HG02870 (cell line): ENCODE measurements at regions not wholly inside any gene's neighbourhood (a gene's known extent, or its start where the extent isn't known, plus 50 kb on each side); places are given as distances from the start of the nearest gene placed in this dataset.
"Not testable (repeated sequence)": the region's sequence is repeated elsewhere in the genome, so short reads cannot be mapped to it uniquely, and the experiment has no call there.

ENCODE experiments used
- ATAC-seq: cut with Tn5 transposase; IDR thresholded peaks from one replicate; pipeline ENCODE4 v1.9.1; 2021; ENCODE audit warnings: mild to moderate bottlenecking, moderate library complexity; ENCODE audit not compliant: unreplicated experiment

DNA sequence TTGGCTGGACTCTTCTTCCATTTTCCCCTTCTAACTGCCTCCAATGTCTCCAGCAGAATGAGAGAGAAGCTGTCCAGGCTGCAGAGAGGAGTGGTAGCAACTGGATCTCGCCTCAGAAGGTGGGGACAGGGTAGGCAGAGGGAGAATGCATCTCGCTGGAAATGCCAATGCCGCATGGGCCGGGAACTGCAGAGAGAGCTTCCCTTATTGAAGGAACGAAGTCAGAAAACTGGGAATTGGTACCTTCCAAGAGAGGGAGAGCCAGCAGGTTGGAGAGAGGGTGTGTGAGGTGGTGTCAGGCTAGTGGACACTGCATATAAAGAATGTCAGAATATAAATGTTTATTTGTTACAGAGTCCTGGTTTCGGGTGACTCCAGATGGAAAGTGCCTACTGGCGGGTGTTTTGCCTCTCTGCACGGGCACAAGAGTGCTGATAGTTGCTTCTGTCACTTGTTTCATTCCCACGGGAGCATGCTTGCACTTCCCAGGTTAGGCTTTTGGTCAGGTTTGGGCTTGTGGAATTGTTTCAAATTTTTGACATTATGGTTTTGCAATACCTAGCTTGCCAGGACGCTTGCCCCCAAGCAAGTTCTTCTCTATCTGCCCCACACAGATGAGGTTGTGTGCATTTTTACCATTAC lies 156.8 kb upstream of the STS start:
- no peak for ATAC-seq

DNA sequence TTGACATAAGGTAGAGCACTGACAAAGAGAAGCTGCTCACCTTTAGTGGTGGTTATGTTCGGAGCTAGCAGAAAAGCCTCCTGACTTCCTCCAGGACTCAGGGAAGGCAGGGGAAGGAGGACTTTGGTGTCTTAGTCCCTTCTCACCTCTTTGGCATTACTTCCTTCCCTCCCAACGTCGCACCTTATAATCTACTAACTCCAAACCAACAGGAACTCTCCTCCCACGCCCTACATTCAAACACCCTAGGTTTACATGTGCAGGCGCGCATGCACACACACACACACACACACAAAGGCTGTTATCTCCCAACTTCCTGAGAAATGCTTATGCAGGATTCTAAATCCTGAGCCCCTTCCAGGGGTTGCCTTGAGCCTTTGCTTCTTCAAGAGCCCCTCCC lies 157.7 kb upstream of the STS start:
- ATAC-seq, result no peak

DNA sequence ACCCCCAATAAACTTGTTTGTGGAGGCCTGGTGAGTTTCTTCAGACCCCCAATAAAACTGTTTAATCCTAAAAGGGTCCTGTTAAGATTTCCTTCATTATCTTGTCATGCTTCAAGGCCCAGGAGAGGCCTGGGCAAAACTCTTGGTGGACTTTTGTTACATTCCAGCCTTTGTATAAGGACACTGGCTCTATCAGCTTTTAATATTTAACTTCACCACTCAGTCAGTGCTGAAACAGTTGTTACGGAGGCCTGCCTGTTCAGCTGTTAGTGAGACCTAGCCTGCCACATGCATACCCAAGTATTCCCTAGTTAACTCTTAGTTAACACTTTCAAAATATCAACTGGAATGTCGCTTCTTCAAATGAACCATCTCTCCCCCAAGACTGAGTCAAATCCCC lies 158.8 kb upstream of the STS start:
- not testable (repeated sequence) for ATAC-seq

DNA sequence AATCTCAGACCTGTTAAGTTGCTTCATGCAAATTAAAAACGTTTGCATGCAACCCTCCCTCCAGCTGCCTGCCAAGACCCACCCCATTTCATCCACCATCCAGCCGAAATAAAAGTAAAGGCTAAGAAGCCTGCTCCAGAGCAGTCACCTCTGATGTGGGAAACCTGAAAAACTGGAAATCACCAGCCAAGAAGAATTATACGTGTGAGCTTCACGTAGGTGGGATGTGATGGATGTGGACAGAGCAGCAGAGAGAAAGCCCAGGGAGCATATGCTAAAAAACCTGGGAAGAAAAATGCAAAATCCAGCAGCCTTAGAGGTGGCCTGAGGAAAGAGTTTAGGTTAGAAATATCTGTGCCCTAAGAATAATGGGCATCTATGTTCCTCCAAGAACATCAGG lies 160.6 kb upstream of the STS start:
- no peak for ATAC-seq

DNA sequence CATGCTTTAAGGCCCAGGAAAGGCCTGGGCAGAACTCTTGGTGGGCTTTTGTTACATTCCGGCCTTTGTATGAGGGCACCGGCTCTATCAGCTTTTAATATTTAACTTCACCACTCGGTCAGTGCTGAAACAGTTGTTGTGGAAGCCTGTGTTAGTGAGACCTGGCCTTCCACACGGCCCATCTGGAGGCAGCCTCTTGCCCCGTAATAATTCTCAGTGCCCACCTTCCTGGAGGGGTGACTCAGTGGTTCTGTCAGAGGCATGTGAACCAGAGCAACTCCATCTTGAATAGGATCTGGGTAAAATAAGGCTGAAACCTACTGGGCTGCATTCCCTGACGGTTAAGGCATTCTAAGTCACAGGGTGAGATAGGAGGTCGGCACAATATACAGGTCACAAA lies 162.0 kb upstream of the STS start:
- ATAC-seq, result no peak

DNA sequence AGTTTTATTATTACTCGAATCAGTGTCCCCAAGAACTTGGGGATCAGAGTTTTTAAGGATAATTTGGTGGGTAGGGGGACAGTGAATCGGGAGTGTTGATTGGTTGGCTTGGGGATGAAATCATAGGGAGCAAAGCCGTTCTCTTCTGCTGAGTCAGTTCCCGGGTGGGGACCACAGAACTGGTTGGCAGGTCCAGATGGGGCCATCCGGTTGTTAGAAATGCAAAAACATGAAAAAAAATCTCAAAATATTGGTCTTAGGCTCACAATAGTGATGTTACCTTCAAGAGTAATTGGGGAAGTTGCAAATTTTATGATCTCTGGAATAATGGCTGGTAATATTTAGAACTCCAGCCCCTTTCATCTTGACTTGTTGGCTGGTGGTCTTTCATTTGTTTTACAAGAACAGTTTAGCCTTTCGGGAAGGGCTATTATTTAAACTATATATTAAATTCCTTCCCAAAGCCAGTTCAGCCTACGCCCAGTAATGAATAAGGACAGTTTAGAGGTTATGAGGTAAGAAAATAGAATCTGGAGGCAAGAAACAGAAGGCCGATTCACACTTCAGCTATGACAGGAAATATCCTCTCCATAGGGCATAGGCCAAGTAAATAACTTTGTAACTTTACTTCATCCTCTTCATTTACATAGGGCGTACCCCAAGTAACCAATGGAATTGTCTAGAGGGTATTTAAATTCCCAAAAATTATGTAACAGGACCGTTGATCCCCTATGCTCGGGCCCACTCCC lies 164.1 kb upstream of the STS start:
- ATAC-seq, result no peak

DNA sequence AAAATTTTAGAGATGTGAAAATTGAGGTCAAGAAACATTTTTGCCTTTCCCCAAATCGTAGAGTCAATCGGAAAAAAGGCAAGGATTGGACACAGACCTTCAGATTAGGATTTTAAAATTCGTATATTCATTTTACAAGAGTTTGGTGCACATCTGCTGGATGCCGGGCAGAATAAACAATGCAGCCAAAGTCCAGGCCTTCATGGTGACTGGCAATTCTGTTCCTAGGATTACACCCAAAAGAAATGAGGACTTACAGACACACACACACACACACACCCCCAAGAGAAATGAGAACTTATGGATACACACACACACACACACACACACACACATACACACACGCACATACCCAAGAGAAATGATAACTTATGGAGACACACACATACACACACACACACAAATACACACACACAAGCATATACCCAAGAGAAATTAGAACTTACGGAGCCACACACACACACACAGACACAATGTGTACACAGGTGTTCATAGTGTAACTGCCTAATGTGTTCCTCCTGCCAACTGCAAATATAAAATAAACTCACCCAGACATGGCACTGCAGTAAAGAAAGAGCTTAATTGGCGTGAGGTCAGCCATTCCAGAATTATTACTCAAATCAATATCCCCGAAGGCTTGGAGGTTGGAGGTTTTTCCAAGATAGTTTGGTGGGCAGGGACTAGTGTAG lies 165.7 kb upstream of the STS start:
- no peak for ATAC-seq

DNA sequence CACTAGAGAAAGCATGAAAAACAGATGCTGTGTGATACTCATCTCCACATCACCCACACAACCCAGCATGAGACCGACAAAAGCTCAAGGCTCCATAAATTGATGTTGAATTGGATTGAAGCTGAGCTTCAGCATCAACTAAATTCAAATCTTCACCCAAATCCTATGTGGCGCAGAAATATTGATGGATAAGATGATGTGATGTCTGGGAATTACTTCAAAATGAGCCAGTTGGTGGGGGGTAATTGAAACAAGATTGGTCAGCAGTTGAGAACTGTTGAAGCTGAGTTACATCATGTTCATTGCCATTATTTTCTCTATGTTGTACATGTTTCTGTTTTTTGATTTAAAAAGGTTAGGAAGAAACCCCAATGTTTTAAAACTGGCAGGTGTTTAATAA lies 166.5 kb upstream of the STS start:
- ATAC-seq, result no peak

DNA sequence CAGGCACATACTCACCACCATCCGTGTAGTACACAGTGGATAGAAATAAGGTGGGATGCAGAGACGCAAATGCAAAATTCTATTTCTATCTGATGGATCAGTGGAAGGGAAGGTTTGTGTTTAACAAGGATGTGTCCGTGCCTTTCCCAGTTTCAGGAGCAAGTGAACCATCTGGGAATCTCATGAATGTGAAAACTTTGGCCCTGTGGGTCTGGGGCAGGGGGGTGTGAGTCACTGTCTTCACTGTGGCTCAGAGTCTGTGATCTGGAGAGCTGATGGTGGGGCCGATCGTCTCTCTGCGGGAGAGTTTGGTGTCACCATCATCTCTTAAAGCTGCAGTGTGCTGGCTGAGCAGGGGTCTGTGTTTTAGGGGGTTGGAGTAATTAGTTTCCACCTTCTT lies 179.3 kb upstream of the STS start:
- ATAC-seq, result no peak

DNA sequence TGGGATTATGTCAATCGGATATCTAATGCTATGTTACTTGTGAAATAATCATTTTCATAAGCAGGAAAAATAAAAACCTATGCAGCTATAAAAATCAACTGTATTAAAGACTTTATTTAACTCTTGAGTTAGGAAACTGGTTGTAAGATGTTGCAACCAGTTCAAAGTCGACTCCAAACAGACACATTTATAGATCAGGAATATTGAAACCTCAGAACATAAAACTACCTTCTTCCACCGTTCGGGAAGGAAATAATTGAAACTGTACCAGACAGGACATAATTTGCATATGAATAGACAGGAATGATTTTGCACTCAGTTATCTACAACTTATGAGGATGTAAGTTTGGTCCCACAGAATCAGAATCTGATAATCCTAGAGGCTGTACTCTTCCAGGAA lies 181.8 kb upstream of the STS start:
- no peak for ATAC-seq

DNA sequence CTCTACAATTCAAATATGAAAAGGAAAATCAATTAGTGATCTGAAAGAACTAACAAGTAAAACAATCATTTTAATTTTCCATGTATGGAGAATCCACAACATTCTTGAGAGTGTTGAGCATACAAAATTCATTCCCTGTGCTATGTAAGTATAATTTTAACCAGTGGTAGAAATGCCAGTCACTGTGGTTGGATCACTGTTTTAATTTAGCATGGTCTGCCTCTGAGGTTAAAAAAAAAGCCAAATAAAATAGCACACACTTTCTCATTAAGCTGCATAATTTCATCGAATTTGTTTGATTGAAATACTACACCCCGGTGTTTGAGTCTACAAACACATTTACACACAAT lies 185.5 kb upstream of the STS start:
- ATAC-seq, result no peak

DNA sequence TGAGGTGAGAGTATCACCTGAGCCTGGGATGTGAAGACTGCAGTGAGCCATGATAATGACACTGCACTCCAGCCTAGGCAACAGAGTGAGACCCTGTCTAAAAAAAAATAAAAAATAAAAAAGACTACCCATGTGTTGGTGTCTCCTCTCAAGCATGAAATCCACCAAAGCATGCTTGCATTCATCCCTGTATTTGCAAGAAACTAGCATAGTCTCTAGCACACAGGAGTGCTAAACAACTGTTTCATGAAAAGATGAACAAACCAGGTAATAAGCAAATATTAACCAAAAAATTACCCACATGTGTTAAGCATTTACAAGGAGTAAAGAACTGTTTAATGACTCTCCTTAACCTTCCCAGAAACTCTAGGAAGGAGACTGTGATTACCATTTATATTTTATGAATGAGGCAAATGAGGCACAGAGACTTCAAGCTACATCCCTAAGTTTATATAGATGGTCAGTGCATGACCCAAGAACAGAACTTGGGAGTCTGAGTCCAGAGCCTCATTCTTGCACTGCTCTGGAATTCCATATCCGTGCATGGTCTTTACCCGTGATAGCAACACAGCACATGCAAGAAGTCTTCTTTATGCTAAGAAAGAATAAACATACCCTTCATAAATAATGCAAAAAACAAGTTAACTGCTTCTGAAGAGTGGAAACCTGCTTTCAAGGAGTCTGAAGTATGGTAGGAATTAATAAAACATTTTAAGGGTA lies 186.1 kb upstream of the STS start:
- ATAC-seq, result no peak

DNA sequence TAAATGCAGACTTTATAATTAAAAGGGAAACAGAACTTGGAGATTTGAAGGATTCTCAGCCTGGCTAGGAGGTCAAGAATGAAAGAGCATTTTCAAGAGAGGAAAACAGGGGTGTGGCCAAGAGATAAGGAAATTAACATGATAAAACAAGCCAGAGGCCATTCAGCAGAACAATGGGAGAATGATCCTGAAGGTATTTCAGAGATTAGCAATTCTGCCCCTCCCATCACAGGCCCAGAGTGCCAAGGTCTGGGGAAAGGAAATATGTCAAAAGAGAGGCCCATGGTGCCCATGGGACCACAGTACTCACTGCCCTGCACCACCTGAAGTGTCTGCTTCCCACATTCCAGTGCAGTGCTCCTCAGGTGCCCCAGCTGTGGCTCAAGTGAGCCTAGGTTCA lies 188.5 kb upstream of the STS start:
- ATAC-seq, result no peak

DNA sequence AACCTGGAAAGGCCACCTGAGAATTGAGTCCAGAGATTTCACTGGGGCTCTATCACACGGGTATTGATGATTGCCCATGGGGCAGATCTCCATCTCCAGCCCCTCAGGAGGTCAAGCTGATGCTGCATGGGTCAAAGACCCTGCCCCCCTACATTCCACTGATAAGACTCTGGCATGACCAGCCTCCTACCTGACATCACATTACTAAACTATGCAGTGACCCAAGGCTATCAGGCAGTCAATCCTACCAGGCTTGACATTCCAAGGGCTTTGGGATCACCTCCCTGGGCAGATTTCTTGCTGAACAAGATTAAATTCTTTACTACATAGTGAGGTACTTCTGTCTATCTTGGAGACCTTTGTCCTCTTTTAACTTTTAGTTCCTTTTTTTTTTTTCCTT lies 192.7 kb upstream of the STS start:
- no peak for ATAC-seq

DNA sequence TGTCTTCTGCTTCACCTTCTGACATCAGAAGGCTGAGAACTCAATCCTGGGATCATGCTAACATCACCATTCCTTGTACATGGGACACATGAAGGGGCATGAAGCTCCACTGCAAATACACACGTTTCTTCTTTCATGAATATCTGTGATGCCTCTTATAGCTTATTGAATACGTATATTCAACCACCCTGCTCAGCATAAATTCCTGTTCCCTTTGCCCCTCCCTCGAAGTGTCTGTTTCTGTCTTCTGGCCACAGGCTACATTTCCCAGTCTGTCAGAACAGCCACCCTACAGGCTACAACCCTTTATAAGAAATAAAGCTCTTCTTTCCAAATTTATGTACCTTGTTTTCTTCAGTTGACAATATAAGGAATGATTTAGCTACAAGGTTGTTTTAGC lies 201.3 kb upstream of the STS start:
- ATAC-seq, result no peak

DNA sequence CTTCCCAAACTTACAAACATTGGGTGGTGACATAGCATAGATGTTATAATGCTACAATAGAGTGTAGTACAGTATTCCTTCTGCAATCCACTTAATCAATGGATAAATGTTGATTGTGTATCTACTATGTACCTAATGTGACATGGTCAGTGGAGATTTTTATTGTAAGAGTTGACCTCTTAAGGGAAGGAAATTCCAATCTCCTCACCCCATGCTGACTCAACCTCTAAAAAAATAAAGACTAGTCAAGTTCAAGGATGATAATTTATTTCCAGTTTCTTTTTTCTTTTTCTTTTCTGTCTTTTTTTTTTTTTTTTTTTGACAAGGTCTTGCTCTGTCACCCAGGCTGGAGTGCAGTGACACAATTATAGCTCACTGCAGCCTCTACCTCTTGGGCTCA lies 206.5 kb upstream of the STS start:
- no peak for ATAC-seq

DNA sequence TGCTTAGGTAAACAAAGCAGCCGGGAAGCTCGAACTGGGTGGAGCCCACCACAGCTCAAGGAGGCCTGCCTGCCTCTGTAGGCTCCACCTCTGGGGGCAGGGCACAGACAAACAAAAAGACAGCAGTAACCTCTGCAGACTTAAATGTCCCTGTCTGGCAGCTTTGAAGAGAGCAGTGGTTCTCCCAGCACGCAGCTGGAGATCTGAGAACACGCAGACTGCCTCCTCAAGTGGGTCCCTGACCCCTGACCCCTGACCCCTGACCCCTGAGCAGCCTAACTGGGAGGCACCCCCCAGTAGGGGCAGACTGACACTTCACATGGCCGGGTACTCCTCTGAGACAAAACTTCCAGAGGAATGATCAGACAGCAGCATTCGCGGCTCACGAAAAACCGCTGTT lies 214.6 kb upstream of the STS start:
- not testable (repeated sequence) for ATAC-seq

DNA sequence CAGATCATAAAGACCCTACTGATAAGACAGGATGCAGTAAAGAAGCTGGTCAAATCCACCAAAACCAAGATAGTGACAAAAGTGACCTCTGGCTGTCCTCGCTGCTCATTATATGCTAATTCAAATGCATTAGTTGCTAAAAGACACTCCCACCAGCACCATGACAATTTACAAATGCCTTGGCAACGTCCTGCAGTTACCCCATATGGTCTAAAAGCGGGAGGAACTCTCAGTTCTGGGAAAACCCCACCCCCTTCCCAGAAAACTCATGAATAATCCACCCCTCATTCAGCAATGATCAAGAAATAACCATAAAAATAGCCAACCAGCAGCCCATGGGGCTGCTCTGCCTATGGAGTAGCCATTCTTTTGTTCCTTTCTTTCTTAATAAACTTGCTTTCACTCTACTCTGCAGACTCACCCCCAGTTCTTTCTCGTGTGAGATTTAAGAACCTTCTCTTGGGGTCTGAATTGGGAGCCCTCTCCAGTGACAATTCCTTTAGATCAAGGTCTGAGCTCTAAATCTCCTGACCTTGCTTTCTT lies 217.1 kb upstream of the STS start:
- no peak for ATAC-seq

DNA sequence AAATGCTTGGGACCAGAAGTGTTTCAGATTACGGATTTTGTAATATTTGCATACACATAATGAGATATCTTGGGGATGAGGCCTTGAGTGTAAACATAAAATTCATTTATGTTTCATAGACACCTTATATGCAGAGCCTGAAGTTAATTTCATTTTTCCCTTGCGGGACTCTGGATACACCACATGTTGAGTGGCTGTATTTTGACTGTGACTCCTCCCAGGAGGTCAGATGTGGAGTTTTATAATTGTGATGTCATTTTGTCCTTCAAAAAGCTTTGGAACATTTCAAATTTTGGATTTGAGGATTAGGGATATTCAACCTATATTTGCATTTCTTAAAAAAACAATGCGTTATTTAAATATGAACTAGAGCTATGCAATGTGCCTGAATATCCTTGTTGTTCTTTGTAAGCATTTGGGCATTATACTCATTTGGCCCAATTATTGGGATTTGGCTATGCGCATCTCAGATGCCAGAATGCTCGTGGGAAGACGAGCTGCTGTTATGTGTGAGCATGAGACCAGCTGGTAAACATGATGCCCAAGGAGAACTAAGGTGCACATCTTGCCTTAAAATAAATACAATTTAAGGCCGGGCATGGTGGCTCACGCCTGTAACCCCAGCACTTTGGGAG lies 223.0 kb upstream of the STS start:
- no peak for ATAC-seq

DNA sequence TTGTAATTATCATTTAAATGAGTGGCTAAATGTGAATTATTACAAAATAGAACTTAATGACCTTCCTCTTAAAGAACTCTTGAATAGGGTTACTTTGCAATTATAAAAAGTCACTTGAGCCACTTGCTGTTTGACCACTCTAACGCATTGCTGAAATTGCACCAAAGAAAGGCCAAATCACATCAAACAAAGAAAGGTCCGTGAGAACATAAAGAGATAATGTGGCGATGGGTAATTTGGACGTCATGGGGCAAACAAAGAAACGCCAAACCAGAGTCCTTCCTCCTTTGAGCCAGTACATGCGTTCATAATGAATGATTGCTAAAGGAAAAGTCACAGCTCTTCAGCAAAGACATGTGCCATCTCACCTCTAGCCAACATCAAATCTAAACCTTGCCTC lies 229.8 kb upstream of the STS start:
- no peak for ATAC-seq

DNA sequence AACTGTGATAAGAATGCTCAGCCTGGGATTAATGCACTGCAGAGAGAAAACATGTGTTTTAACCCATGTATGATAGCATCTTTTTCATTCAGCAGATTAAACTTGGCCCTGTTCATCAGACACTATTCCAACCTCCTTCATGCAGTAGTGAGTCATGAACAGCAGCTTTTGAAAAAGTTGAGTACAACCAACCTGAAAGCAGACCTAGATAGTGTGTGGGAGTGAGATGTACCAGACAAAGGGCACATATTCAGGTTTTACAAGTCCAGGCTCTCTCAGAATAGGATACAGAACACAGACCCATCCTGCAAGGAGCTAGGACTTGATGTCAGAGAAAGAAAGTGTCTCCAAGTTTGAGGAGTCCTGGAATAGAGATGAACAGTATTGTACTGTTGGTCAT lies 237.3 kb upstream of the STS start:
- ATAC-seq, result no peak
